ENCODE measurements at regions not wholly inside any gene's neighbourhood (a gene's known extent, or its start where the extent isn't known, plus 50 kb on each side); places are given as distances from the start of the nearest gene placed in this dataset.

GRCh38 chr9:89821081-89821480 is 216.3 kb downstream of the GADD45G start:
- no peak for DNase-seq (ENCODE audit: low read depth in 2 of 2)
- H3K4me3 ChIP-seq (replicated peaks in 1 of 2; ENCODE audit: low read depth in 2 of 2, low read length in 2 of 2) = no peak overlapping the region
- no peak for TF ChIP-seq CTCF (IDR thresholded peaks at IDR 0.05; ENCODE audit: low read depth, low read length)

DNA sequence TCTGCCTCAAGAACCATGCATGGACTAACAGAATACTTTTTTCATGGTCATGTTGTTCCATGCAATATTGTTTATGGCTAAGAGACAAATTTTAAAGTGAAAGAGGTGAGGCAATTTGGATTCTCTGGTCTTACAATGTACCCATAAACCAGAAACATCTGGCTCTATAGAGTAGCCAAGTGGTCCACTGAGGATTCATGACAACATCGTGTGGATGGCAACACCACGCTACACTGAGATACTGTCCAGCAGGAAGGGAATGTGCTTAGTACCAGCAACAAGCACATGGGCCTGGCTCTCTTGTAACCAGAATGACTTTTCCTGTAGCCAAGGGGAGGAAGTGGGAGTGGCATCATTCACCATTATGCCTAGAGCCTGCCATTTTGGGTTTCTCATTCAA is 218.2 kb downstream of the GADD45G start:
- DNase-seq (ENCODE audit: low read depth in 2 of 2) = no peak
- TF ChIP-seq CTCF (IDR thresholded peaks at IDR 0.05; ENCODE audit: low read depth, low read length) = no peak
- H3K4me3 ChIP-seq (replicated peaks in 1 of 2; ENCODE audit: low read depth in 2 of 2, low read length in 2 of 2) = no peak overlapping the region

GRCh38 chr9:89825669-89826068 is 220.9 kb downstream of the GADD45G start:
- TF ChIP-seq CTCF (IDR thresholded peaks at IDR 0.05; ENCODE audit: low read depth, low read length) = no peak
- DNase-seq (ENCODE audit: low read depth in 2 of 2) = no peak
- no peak overlapping the region for H3K4me3 ChIP-seq (replicated peaks in 1 of 2; ENCODE audit: low read depth in 2 of 2, low read length in 2 of 2)

- DNase-seq (ENCODE audit: low read depth in 2 of 2) = no peak
- no peak overlapping the region for H3K4me3 ChIP-seq (replicated peaks in 1 of 2; ENCODE audit: low read depth in 2 of 2, low read length in 2 of 2)
- no peak for TF ChIP-seq CTCF (IDR thresholded peaks at IDR 0.05; ENCODE audit: low read depth, low read length)
Observed at GRCh38 chr9:89826186-89826585, 221.4 kb downstream of the GADD45G start.

- no peak overlapping the region for H3K4me3 ChIP-seq (replicated peaks in 1 of 2; ENCODE audit: low read depth in 2 of 2, low read length in 2 of 2)
- no peak for TF ChIP-seq CTCF (IDR thresholded peaks at IDR 0.05; ENCODE audit: low read depth, low read length)
- no peak for DNase-seq (ENCODE audit: low read depth in 2 of 2)
Observed at GRCh38 chr9:89829346-89829745, 224.5 kb downstream of the GADD45G start.

- TF ChIP-seq CTCF (IDR thresholded peaks at IDR 0.05; ENCODE audit: low read depth, low read length) = no peak
- H3K4me3 ChIP-seq (replicated peaks in 1 of 2; ENCODE audit: low read depth in 2 of 2, low read length in 2 of 2) = no peak overlapping the region
- DNase-seq (ENCODE audit: low read depth in 2 of 2) = no peak
Observed at GRCh38 chr9:89835666-89836065, 230.9 kb downstream of the GADD45G start.

DNA sequence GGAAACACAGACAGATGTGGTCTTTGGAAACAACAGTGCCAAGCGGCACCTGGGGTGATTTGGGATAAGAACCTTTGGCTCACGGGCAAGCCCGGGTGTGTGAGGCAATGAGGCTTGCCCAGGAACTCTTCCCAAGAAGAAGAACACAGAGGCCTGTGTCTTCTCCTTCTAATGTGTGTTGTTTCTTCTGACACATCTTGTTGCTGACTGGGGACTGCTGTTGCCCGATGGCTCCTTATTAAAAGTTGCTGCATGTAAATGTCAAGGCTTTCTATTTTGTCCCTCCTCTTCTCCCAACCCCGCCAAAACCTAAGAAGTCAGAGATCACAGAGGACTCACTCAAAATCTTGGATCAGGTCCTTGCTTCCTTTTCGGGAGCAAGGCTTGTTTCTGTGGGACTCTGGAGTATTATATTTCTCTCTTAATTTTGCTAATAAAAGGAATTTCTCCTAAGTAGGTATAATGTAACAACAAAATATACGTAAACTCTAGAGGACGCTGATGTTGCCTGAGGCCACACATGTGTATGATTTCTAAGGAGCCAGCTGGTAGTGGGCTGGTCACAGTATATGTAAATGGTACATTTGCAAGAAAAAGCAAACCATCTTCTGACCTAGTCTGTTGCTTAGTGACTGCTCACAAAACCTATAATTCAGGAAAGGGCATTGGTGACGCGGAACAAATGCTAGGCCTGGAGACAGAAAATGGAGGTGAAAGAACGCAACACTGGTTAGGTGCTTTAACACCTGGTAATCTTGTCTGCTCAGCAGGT is 232.5 kb downstream of the GADD45G start:
- no peak overlapping the region for H3K4me3 ChIP-seq (replicated peaks in 1 of 2; ENCODE audit: low read depth in 2 of 2, low read length in 2 of 2)
- no peak for TF ChIP-seq CTCF (IDR thresholded peaks at IDR 0.05; ENCODE audit: low read depth, low read length)
- no peak for DNase-seq (ENCODE audit: low read depth in 2 of 2)
